ENCODE measurements at regions not wholly inside any gene's neighbourhood (a gene's known extent, or its start where the extent isn't known, plus 50 kb on each side); places are given as distances from the start of the nearest gene placed in this dataset.

DNA sequence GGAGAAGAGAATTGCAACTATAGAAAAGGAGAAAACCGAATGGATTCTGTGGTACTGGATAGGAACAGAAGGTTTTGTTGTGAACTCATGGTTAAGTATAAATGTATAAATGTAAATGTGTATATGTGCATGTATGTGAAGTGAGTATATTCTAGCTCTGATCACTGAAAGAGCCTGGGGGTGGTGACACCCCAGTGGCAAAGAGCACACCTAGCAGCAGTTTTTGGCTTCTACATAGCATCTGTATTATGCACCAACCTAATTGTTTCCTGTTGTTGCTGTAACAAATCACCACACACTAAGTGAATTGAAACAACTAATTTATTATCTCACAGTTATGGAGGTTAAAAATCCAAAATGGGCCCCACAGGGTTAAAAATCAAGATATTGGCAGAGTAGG lies 455.4 kb downstream of the RPS24 start:
- TF ChIP-seq, protein P1, sequence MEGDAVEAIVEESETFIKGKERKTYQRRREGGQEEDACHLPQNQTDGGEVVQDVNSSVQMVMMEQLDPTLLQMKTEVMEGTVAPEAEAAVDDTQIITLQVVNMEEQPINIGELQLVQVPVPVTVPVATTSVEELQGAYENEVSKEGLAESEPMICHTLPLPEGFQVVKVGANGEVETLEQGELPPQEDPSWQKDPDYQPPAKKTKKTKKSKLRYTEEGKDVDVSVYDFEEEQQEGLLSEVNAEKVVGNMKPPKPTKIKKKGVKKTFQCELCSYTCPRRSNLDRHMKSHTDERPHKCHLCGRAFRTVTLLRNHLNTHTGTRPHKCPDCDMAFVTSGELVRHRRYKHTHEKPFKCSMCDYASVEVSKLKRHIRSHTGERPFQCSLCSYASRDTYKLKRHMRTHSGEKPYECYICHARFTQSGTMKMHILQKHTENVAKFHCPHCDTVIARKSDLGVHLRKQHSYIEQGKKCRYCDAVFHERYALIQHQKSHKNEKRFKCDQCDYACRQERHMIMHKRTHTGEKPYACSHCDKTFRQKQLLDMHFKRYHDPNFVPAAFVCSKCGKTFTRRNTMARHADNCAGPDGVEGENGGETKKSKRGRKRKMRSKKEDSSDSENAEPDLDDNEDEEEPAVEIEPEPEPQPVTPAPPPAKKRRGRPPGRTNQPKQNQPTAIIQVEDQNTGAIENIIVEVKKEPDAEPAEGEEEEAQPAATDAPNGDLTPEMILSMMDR (conservative IDR thresholded peaks at IDR 0.05; ENCODE audit: low read depth, low read length): no peak
- no peak for DNase-seq (ENCODE audit: low read depth)
- no peak overlapping the region for H3K4me3 ChIP-seq (ENCODE audit: low read depth, low read length)

DNA sequence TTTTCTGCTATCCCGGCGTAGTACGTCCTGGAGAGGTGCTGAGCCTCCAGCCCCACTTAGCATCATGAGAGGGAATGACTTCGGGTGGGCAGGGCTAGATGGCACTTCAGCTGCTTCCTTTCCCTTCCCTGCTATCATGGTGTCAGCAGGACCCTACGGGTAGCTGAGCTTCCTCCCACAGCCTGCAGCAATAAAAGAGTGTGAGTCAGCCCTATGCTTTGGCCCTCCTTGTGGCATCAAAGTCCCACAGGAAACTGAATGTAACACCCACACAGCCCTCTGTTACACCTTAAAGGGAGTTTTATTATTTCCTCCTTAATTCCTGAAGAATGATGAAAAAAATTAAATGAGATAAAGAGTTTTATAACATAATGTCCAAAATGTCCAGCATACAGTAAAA lies 458.1 kb downstream of the RPS24 start:
- DNase-seq (ENCODE audit: low read depth): no peak
- TF ChIP-seq, protein P1 (conservative IDR thresholded peaks at IDR 0.05; ENCODE audit: low read depth, low read length): no peak
- no peak overlapping the region for H3K4me3 ChIP-seq (ENCODE audit: low read depth, low read length)

DNA sequence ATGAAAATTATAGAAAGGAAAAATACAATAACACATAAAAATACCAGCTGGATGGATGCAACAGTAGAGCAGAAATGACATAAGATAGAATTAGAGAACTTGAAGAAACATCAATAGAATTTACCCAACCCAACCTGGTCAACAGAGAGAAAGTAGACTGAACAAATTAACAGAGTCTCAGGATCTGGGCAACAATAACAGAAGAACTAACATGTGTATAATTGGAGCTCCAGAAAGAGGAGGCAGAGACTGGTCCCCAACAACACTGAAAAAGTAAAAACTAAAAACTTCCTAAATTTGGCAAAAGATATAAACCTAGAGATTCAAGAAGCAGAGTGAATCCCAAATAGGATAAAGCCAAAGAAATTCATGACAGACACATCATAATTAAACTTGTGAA lies 458.8 kb downstream of the RPS24 start:
- DNase-seq (ENCODE audit: low read depth): no peak
- H3K4me3 ChIP-seq (ENCODE audit: low read depth, low read length): no peak overlapping the region
- TF ChIP-seq, protein P1 (conservative IDR thresholded peaks at IDR 0.05; ENCODE audit: low read depth, low read length): no peak

DNA sequence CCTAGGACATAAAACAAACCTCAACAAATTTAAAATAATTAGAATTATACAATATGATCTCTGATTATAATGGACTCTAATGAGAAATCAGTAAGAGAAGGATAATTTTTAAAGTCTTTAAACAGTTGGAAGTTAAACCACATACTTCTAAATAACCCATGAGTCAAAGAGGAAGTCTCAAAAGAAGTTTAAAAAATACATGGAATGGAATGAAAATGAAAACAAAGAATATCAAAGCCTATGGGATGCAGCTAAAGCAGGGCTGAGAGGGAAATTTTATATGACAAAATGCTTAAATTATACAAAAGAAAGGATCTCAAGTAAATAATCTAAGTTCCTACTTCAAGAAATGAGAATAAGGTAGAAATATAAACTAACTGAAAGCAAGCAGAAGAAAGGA lies 460.5 kb downstream of the RPS24 start:
- DNase-seq (ENCODE audit: low read depth): no peak
- TF ChIP-seq, protein P1 (conservative IDR thresholded peaks at IDR 0.05; ENCODE audit: low read depth, low read length): no peak
- no peak overlapping the region for H3K4me3 ChIP-seq (ENCODE audit: low read depth, low read length)

DNA sequence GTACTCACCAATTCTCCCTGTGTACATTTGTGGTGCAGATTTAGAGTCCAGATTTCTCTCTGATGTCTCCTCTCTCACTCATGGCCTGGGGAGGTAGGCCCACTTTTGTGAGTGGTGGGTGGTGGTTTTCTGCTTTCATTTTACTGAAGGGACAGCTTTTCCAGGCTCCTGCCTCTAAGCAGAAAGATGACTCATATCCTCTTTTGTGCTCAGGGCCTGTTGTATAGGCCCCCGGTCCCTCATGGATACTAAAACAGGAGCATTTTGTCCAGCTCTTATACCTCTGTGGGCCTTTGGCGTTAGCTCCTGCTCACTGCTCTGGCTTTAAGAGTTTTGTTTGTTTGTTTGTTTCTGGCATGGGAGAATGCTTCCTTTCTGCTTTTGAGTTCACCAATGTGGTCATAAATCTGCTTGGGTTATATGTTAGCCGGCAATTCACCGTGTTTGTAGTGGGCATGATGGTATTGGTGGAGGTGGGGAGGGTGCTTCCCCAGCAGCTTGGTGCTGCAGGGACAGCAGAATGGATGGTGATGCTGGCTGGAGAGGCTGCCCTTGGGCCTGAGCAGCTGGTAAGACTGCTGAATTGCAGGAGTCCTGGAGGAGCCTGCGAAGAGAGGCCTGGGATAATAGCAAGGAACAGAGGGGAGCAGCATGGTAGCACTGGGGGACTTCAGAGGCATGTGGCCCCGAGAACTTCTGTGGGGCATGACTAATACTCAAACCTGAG lies 468.7 kb downstream of the RPS24 start:
- DNase-seq (ENCODE audit: low read depth): no peak
- TF ChIP-seq, protein P1 (conservative IDR thresholded peaks at IDR 0.05; ENCODE audit: low read depth, low read length): no peak
- H3K4me3 ChIP-seq (ENCODE audit: low read depth, low read length): no peak overlapping the region

DNA sequence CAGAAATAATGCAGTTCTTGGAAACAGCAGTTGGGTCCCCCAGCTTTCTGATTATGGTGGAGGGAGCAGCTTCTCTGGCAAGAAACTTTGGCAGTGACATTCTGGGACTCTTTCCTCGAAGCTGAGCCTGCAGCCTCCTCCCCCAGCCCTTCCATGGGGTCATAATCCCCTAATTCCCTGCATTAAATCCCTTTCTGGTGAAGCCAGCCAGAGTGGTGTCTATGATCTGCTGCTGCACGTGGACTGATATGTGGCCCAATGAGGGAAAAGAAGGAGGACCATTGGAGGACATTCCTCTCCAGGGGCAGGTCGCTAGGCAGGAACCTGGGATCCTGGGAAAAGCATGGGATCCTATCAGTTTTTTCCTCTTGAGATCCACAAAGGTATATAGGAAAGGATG lies 470.5 kb downstream of the RPS24 start:
- TF ChIP-seq, protein P1 (conservative IDR thresholded peaks at IDR 0.05; ENCODE audit: low read depth, low read length): no peak
- no peak overlapping the region for H3K4me3 ChIP-seq (ENCODE audit: low read depth, low read length)
- no peak for DNase-seq (ENCODE audit: low read depth)

DNA sequence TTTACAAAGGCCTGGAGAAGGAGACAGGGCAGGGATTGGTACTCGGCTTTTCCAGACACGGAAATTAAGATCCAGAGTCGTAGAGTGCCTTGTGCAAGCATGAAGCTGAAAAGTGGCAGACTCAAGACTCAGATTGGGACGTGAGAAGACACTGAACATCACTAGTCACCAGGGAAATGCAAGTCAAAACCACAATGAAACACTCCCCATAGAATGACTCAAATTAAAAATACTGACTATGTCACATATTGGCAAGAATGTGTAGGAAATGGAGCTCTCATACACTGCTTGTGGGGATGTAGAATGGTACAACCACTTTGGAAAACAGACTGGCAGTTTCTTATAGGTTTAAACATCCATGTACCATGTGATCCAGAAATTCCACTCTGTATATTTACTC lies 472.0 kb downstream of the RPS24 start:
- DNase-seq (ENCODE audit: low read depth): no peak
- no peak overlapping the region for H3K4me3 ChIP-seq (ENCODE audit: low read depth, low read length)
- TF ChIP-seq, protein P1 (conservative IDR thresholded peaks at IDR 0.05; ENCODE audit: low read depth, low read length): no peak

All from epithelial cell of proximal tubule (primary cell).